HL-60 (cell line): ENCODE measurements at regions not wholly inside any gene's neighbourhood (a gene's known extent, or its start where the extent isn't known, plus 50 kb on each side); places are given as distances from the start of the nearest gene placed in this dataset.

ENCODE experiments used
- CTCF ChIP-seq: IDR thresholded peaks from one replicate; pipeline ENCODE4 v1.5.1; 2011; ENCODE audit warnings: low read length, control low read depth, inconsistent platforms; ENCODE audit not compliant: insufficient read depth
- POLR2AphosphoS5 ChIP-seq: IDR thresholded peaks from 2 replicates; pipeline ENCODE4 v1.6.1; 2012; ENCODE audit warnings: low read depth
- TF ChIP-seq, protein P1 (sequence below): IDR thresholded peaks from 2 replicates; pipeline ENCODE4 v1.6.1; 2012; ENCODE audit warnings: low read depth; ENCODE audit not compliant: insufficient replicate concordance

GRCh38 chr2:120430501-120430830 is 84.5 kb downstream of the INHBB start:
- TF ChIP-seq CTCF: no peak
- TF ChIP-seq, protein P1, sequence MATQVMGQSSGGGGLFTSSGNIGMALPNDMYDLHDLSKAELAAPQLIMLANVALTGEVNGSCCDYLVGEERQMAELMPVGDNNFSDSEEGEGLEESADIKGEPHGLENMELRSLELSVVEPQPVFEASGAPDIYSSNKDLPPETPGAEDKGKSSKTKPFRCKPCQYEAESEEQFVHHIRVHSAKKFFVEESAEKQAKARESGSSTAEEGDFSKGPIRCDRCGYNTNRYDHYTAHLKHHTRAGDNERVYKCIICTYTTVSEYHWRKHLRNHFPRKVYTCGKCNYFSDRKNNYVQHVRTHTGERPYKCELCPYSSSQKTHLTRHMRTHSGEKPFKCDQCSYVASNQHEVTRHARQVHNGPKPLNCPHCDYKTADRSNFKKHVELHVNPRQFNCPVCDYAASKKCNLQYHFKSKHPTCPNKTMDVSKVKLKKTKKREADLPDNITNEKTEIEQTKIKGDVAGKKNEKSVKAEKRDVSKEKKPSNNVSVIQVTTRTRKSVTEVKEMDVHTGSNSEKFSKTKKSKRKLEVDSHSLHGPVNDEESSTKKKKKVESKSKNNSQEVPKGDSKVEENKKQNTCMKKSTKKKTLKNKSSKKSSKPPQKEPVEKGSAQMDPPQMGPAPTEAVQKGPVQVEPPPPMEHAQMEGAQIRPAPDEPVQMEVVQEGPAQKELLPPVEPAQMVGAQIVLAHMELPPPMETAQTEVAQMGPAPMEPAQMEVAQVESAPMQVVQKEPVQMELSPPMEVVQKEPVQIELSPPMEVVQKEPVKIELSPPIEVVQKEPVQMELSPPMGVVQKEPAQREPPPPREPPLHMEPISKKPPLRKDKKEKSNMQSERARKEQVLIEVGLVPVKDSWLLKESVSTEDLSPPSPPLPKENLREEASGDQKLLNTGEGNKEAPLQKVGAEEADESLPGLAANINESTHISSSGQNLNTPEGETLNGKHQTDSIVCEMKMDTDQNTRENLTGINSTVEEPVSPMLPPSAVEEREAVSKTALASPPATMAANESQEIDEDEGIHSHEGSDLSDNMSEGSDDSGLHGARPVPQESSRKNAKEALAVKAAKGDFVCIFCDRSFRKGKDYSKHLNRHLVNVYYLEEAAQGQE: no peak
- no peak for TF ChIP-seq POLR2AphosphoS5
